22Rv1 (cell line): ENCODE measurements at regions not wholly inside any gene's neighbourhood (a gene's known extent, or its start where the extent isn't known, plus 50 kb on each side); places are given as distances from the start of the nearest gene placed in this dataset.

Experiments used
- ZFX ChIP-seq: fragments of 450-650 bp; IDR thresholded peaks from 2 replicates; pipeline ENCODE4 v1.6.1; 2017; ENCODE audit warnings: antibody characterized with exemption, borderline replicate concordance
- TF ChIP-seq, protein P1 (sequence below): fragments of 450-650 bp; IDR thresholded peaks from 2 replicates; pipeline ENCODE4 v1.5.1; 2017; ENCODE audit warnings: mild to moderate bottlenecking

- TF ChIP-seq, protein P1, sequence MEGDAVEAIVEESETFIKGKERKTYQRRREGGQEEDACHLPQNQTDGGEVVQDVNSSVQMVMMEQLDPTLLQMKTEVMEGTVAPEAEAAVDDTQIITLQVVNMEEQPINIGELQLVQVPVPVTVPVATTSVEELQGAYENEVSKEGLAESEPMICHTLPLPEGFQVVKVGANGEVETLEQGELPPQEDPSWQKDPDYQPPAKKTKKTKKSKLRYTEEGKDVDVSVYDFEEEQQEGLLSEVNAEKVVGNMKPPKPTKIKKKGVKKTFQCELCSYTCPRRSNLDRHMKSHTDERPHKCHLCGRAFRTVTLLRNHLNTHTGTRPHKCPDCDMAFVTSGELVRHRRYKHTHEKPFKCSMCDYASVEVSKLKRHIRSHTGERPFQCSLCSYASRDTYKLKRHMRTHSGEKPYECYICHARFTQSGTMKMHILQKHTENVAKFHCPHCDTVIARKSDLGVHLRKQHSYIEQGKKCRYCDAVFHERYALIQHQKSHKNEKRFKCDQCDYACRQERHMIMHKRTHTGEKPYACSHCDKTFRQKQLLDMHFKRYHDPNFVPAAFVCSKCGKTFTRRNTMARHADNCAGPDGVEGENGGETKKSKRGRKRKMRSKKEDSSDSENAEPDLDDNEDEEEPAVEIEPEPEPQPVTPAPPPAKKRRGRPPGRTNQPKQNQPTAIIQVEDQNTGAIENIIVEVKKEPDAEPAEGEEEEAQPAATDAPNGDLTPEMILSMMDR, result no peak
- no peak for TF ChIP-seq ZFX
These were observed 64.8 kb upstream of the IFNE start for GRCh38 chr9:21546949-21547348.
